ENCODE measurements at regions not wholly inside any gene's neighbourhood (a gene's known extent, or its start where the extent isn't known, plus 50 kb on each side); places are given as distances from the start of the nearest gene placed in this dataset.
A peak's percentile ranks its signal among the peaks of the same experiment; 100 is the strongest.

DNA sequence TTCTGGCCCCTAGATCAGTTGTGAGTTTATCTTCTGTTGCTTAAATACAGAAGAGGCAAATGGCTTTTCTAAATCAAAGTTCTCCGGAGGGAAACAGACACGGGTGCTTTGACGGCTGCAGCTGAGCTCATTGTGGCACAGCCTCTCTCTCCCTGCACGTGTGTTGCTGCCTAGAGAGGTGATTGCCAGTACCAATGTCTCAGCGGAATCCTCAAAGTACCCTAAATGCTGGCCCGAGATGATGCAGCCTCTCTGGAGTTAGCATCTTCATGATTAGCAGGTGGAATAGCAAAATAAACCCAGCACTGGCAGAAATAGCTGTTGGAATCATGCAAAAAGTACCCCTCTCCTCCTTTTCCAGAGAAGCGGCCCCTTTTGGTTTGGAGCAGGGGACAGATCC, 192.2 kb downstream of the PRDM2 start:
- FAIRE-seq (no peak), DNase-seq (no peak)
- H3K27me3 ChIP-seq (ENCODE audit: control insufficient read depth, insufficient read depth, low read length), result no peaks in the 10 kb centered on the region
- TF ChIP-seq, protein P1, sequence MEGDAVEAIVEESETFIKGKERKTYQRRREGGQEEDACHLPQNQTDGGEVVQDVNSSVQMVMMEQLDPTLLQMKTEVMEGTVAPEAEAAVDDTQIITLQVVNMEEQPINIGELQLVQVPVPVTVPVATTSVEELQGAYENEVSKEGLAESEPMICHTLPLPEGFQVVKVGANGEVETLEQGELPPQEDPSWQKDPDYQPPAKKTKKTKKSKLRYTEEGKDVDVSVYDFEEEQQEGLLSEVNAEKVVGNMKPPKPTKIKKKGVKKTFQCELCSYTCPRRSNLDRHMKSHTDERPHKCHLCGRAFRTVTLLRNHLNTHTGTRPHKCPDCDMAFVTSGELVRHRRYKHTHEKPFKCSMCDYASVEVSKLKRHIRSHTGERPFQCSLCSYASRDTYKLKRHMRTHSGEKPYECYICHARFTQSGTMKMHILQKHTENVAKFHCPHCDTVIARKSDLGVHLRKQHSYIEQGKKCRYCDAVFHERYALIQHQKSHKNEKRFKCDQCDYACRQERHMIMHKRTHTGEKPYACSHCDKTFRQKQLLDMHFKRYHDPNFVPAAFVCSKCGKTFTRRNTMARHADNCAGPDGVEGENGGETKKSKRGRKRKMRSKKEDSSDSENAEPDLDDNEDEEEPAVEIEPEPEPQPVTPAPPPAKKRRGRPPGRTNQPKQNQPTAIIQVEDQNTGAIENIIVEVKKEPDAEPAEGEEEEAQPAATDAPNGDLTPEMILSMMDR (IDR thresholded peaks at IDR 0.05; ENCODE audit: borderline replicate concordance, extremely low read depth, insufficient read depth), result no peak
- H3K9ac ChIP-seq (ENCODE audit: low read length in 3 of 3), result no peak overlapping the region
- H3K4me1 ChIP-seq (ENCODE audit: control insufficient read depth in 2 of 3, insufficient read depth in 2 of 3, low read depth in 1 of 3, low read length in 3 of 3), result peaks cover 0 to 2% (median 0%) of the 10 kb centered on the region in 3 donors
- no peaks in the 10 kb centered on the region for H3K36me3 ChIP-seq (ENCODE audit: control insufficient read depth in 2 of 3, insufficient read depth in 3 of 3, low read length in 3 of 3)
- peaks cover 0 to 8% (median 0%) of the 10 kb centered on the region in 3 donors for H3K9me3 ChIP-seq (ENCODE audit: control insufficient read depth in 2 of 3, insufficient read depth in 1 of 3, low read length in 3 of 3)
- peak overlapping the region in 1 of 3 donors; percentile 3 for H3K4me3 ChIP-seq (ENCODE audit: low read length in 3 of 3)
- intact Hi-C loops (cut with DNase I), result no loop called here
- H3K27ac ChIP-seq (ENCODE audit: low read depth in 2 of 2, low read length in 2 of 2), result no peak overlapping the region

DNA sequence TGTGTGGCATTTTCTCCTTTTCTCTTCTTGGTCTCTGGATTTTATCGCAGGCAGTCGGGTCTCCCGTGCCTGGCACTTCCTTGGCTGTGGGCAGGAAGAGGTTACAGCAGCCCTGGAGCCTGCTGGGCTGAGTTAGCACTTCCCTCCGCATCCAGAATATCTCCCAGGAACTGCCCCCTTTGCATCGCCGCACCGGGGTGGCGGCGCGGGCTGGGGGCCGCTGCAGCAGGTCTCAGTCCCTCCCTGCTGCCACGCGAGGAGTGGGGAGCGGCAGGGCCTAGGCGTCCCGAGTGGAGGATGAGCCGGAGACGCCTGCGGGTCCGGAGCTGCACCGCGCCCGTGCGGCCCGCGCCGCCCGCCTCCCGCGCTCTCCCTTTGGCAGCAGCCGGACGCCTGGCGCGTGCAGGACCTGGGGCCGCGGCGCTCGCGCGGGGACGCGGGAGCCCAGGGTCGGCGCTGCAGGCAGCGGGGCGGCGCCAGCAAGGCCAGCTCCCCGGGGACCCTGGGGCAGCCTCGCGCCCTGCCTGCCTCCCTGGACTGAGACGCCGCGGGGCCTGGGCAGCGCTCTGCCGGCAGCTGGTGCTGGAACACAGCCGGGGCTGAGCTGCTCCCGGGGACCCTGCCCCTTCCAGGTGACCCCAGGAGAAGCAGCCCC, 192.8 kb downstream of the PRDM2 start:
- no peaks in the 10 kb centered on the region for H3K36me3 ChIP-seq (ENCODE audit: control insufficient read depth in 2 of 3, insufficient read depth in 3 of 3, low read length in 3 of 3)
- peaks cover 0 to 8% (median 0%) of the 10 kb centered on the region in 3 donors for H3K9me3 ChIP-seq (ENCODE audit: control insufficient read depth in 2 of 3, insufficient read depth in 1 of 3, low read length in 3 of 3)
- H3K27ac ChIP-seq (ENCODE audit: low read depth in 2 of 2, low read length in 2 of 2), result no peak overlapping the region
- DNase-seq, result peak; percentile 44 to 76 (median 50)
- peak overlapping the region in 2 of 3 donors; percentile 17 to 54 for H3K4me3 ChIP-seq (ENCODE audit: low read length in 3 of 3)
- H3K9ac ChIP-seq (ENCODE audit: low read length in 3 of 3), result no peak overlapping the region
- FAIRE-seq, result no peak
- no peaks in the 10 kb centered on the region for H3K27me3 ChIP-seq (ENCODE audit: control insufficient read depth, insufficient read depth, low read length)
- H3K4me1 ChIP-seq (ENCODE audit: control insufficient read depth in 2 of 3, insufficient read depth in 2 of 3, low read depth in 1 of 3, low read length in 3 of 3), result peaks cover 0 to 2% (median 0%) of the 10 kb centered on the region in 3 donors
- intact Hi-C loops (cut with DNase I), result no loop called here
- TF ChIP-seq, protein P1 (IDR thresholded peaks at IDR 0.05; ENCODE audit: borderline replicate concordance, extremely low read depth, insufficient read depth), result no peak

DNA sequence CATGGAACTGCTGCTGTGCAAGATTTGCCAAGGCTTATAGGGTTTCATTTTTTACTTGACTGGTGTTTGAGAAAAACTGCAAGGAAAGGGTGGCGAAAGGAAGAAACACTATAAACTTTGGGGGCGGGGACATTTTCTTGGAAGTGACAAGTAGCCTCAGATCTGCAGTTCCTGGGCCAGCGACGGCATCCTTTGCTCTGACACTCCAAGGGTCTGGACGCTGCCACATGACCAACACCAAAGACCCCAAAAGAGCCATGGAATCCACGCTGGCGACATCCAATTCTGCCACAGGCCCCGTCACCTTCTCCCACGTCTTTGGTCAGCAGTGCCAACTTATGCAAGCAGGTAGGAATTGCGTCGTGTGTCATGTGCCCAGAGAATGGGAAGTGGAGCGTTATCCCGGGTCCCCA, 193.4 kb downstream of the PRDM2 start:
- H3K4me1 ChIP-seq (ENCODE audit: control insufficient read depth in 2 of 3, insufficient read depth in 2 of 3, low read depth in 1 of 3, low read length in 3 of 3), result peaks cover 0 to 2% (median 0%) of the 10 kb centered on the region in 3 donors
- FAIRE-seq, result no peak
- peak overlapping the region; percentile 4 to 54 (median 17) for H3K4me3 ChIP-seq (ENCODE audit: low read length in 3 of 3)
- H3K9me3 ChIP-seq (ENCODE audit: control insufficient read depth in 2 of 3, insufficient read depth in 1 of 3, low read length in 3 of 3), result peaks cover 0 to 8% (median 0%) of the 10 kb centered on the region in 3 donors
- H3K36me3 ChIP-seq (ENCODE audit: control insufficient read depth in 2 of 3, insufficient read depth in 3 of 3, low read length in 3 of 3), result no peaks in the 10 kb centered on the region
- intact Hi-C loops (cut with DNase I), result no loop called here
- TF ChIP-seq, protein P1 (IDR thresholded peaks at IDR 0.05; ENCODE audit: borderline replicate concordance, extremely low read depth, insufficient read depth), result no peak
- peak in 2 of 5 donors; percentile 36 to 44 for DNase-seq
- no peak overlapping the region for H3K9ac ChIP-seq (ENCODE audit: low read length in 3 of 3)
- no peaks in the 10 kb centered on the region for H3K27me3 ChIP-seq (ENCODE audit: control insufficient read depth, insufficient read depth, low read length)
- no peak overlapping the region for H3K27ac ChIP-seq (ENCODE audit: low read depth in 2 of 2, low read length in 2 of 2)
